K562 (cell line): ENCODE measurements at regions not wholly inside any gene's neighbourhood (a gene's known extent, or its start where the extent isn't known, plus 50 kb on each side); places are given as distances from the start of the nearest gene placed in this dataset.

Source experiments
- ATAC-seq: fragments of 200-7000 bp; cut with Tn5 transposase; 3 replicates; pipeline ENCODE4 v1.9.1; 2020; ENCODE audit warnings: moderate library complexity
- BruUV-seq: library from RNA; stranded (reverse); fragments of 400-500 nt; replicated peaks from 2 replicates; lab custom pipeline; 2021; lab: Mats Ljungman, UMichigan
- CTCF ChIA-PET: fragments of 300-600 bp; formaldehyde crosslinking; extraction: SDS; loops from one replicate; lab custom pipeline; 2021; ENCODE audit warnings: low intra/inter-chr PET ratio; lab: Yijun Ruan, JAX
- POLR2A ChIA-PET: fragments of 300-600, 350-650 bp; sonication (Branson Sonifier 250); formaldehyde crosslinking; extraction: SDS; loops from one replicate; lab custom pipeline; 2021; ENCODE audit warnings: antibody characterized with exemption, inconsistent platforms; lab: Yijun Ruan, JAX
- DNase-seq, 4 experiments: peaks; one replicate each; pipeline versions ENCODE4 v3.0.0 to v3.0.0-alpha.2; 2011 to 2018; ENCODE audit warnings: low spot score in 3 of 4, mixed read lengths in 3 of 4; ENCODE audit errors: extremely low read depth in 1 of 4
- FAIRE-seq: peaks from 2 replicates; lab custom pipeline; 2011; peaks lifted over from hg19 to GRCh38; lab: Jason Lieb, UNC
- H2AFZ ChIP-seq: 2 replicates; pipeline ENCODE4 v1.6.0; 2011; ENCODE audit warnings: low read depth, low read length, control low read depth, inconsistent platforms
- H3K27ac ChIP-seq: fragments of 200-600 bp; 3 replicates; pipeline ENCODE4 v1.8.0; 2011; ENCODE audit warnings: low read depth, mild to moderate bottlenecking, control low read depth, inconsistent platforms, low read length, moderate library complexity, mixed read lengths; ENCODE audit errors: extremely low read depth
- H3K27me3 ChIP-seq, 2 experiments: fragments of 300-600 bp in 1 of 2; 2 replicates in 1 of 2; 3 replicates in 1 of 2; pipeline versions ENCODE4 v1.6.0 to v1.8.0; 2011; ENCODE audit warnings: inconsistent platforms in 2 of 2, low read length in 2 of 2, mild to moderate bottlenecking in 1 of 2, mixed read lengths in 1 of 2, moderate library complexity in 1 of 2; ENCODE audit not compliant: control insufficient read depth in 2 of 2, insufficient read depth in 2 of 2
- H3K36me3 ChIP-seq: fragments of 300-600 bp; 3 replicates; pipeline ENCODE4 v1.8.0; 2011; ENCODE audit warnings: mild to moderate bottlenecking, low read length, inconsistent platforms; ENCODE audit not compliant: control insufficient read depth, insufficient read depth
- H3K4me1 ChIP-seq, 2 experiments: fragments of 200-600 bp in 1 of 2; replicated peaks in 1 of 2; 2 replicates in 1 of 2; 3 replicates in 1 of 2; pipeline versions ENCODE4 v1.5.1 to v1.8.0; 2011; ENCODE audit warnings: inconsistent platforms in 2 of 2, low read length in 2 of 2, mild to moderate bottlenecking in 1 of 2, mixed read lengths in 1 of 2, moderate library complexity in 1 of 2; ENCODE audit not compliant: control insufficient read depth in 2 of 2, insufficient read depth in 2 of 2
- H3K4me2 ChIP-seq: 2 replicates; pipeline ENCODE4 v1.6.1; 2011; ENCODE audit warnings: low read length, control low read depth, inconsistent platforms, mixed read lengths; ENCODE audit not compliant: insufficient read depth
- H3K4me3 ChIP-seq: fragments of 200-600 bp; sonication (generic), shearing (Covaris generic); 2 replicates; pipeline ENCODE4 v1.5.1; 2016; ENCODE audit warnings: control low read depth, inconsistent platforms
- H3K79me2 ChIP-seq: fragments of 200-600 bp; 3 replicates; pipeline ENCODE4 v1.8.0; 2011; ENCODE audit warnings: low read length, inconsistent platforms; ENCODE audit not compliant: control insufficient read depth, insufficient read depth
- H3K9ac ChIP-seq, 2 experiments: 2 replicates each; pipeline versions ENCODE4 v1.6.0 to v1.6.1; 2011; ENCODE audit warnings: low read depth in 2 of 2, low read length in 2 of 2, control low read depth in 1 of 2, inconsistent platforms in 1 of 2, mild to moderate bottlenecking in 1 of 2, mixed read lengths in 1 of 2; ENCODE audit not compliant: insufficient read depth in 1 of 2
- H3K9me1 ChIP-seq: one replicate; pipeline ENCODE4 v1.6.0; 2011; ENCODE audit warnings: inconsistent platforms, mild to moderate bottlenecking, low read length, moderate library complexity; ENCODE audit not compliant: control insufficient read depth, insufficient read depth
- H3K9me3 ChIP-seq: replicated peaks from 2 replicates; pipeline ENCODE4 v1.5.1; 2011; ENCODE audit warnings: low read depth, low read length, inconsistent platforms; ENCODE audit not compliant: control insufficient read depth, insufficient read depth
- H4K20me1 ChIP-seq: replicated peaks from 2 replicates; pipeline ENCODE4 v1.6.1; 2011; ENCODE audit warnings: low read length, inconsistent platforms, mixed read lengths; ENCODE audit not compliant: control insufficient read depth, insufficient read depth
- C11orf30 ChIP-seq: fragments of 450-650 bp; IDR thresholded peaks from 2 replicates; pipeline ENCODE4 v1.6.1; 2016; ENCODE audit warnings: low read depth, mild to moderate bottlenecking
- CBX2 ChIP-seq: fragments of 200-600 bp; sonication (generic); IDR thresholded peaks from one replicate; pipeline ENCODE4 v1.6.1; 2012; ENCODE audit warnings: mild to moderate bottlenecking, low read length, inconsistent platforms; ENCODE audit not compliant: insufficient read depth, poor library complexity, severe bottlenecking
- MBD2 ChIP-seq: sonication (generic); IDR thresholded peaks from 2 replicates; pipeline ENCODE4 v1.6.1; 2016; ENCODE audit warnings: low read depth, borderline replicate concordance
- NCOA1 ChIP-seq: fragments of 450-650 bp; IDR thresholded peaks from 2 replicates; pipeline ENCODE4 v1.6.1; 2016; ENCODE audit warnings: low read depth
- NEUROD1 ChIP-seq: fragments of 150-350 bp; IDR thresholded peaks from 2 replicates; pipeline ENCODE4 v1.6.1; 2014; ENCODE audit warnings: borderline replicate concordance, low read length, low read depth; ENCODE audit not compliant: partially characterized antibody
- NR3C1 ChIP-seq: sonication (generic); formaldehyde crosslinking; IDR thresholded peaks from 2 replicates; pipeline ENCODE4 v1.8.1; 2022; ENCODE audit warnings: missing genetic modification reagents
- SMAD3 ChIP-seq: fragments of 450-650 bp; formaldehyde crosslinking; conservative IDR thresholded peaks from 2 replicates; pipeline ENCODE4 v1.4.0; 2020; ENCODE audit warnings: mild to moderate bottlenecking
- STAT5A ChIP-seq: IDR thresholded peaks from 2 replicates; pipeline ENCODE4 v1.6.1; 2012; ENCODE audit warnings: low read length, inconsistent platforms, borderline replicate concordance
- ZNF12 ChIP-seq: sonication (generic); formaldehyde crosslinking; IDR thresholded peaks from 2 replicates; pipeline ENCODE4 v1.4.0; 2020; ENCODE audit warnings: mild to moderate bottlenecking, missing genetic modification reagents
- ZNF217 ChIP-seq: sonication (generic); formaldehyde crosslinking; IDR thresholded peaks from 2 replicates; pipeline ENCODE4 v1.8.0; 2022; ENCODE audit warnings: mild to moderate bottlenecking, missing genetic modification reagents
- ZNF23 ChIP-seq: fragments of 250-450 bp; sonication (Bioruptor Pico); IDR thresholded peaks from 2 replicates; pipeline ENCODE4 v1.4.0; 2020; ENCODE audit warnings: mild to moderate bottlenecking
- ZNF316 ChIP-seq: fragments of 450-650 bp; IDR thresholded peaks from 2 replicates; pipeline ENCODE4 v1.6.1; 2016
- WGBS: fragments of 100-300 bp; shearing (Covaris generic); methylation state at CpG from one replicate; pipeline ENCODE4 v1.1.6; 2016; ENCODE audit warnings: low coverage, mixed read lengths; ENCODE audit not compliant: insufficient coverage; ENCODE audit errors: missing lambda C conversion rate; 5-methylcytosine and 5-hydroxymethylcytosine counted together
- in situ Hi-C: fragments of 300-500 bp; cut with MboI; formaldehyde crosslinking; loops from 4 replicates; pipeline ENCODE4 v1.15.0; 2018; ENCODE audit warnings: inconsistent platforms, mixed read lengths
- intact Hi-C: fragments of 100-400 bp; cut with micrococcal nuclease; formaldehyde crosslinking; loops from 2 replicates; pipeline ENCODE4 v1.14.2; 2022
- TF ChIP-seq, protein P1 (sequence below), 2 experiments: fragments of 150-350 bp in 1 of 2; IDR thresholded peaks; 2 replicates each; pipeline ENCODE4 v1.6.1; 2012 to 2016; ENCODE audit warnings: low read depth in 2 of 2, low read length in 2 of 2, mild to moderate bottlenecking in 1 of 2, moderate library complexity in 1 of 2
- TF ChIP-seq, protein P2 (sequence below), 2 experiments: fragments of 450-650 bp; IDR thresholded peaks; 2 replicates each; pipeline ENCODE4 v1.6.1; 2016

DNA sequence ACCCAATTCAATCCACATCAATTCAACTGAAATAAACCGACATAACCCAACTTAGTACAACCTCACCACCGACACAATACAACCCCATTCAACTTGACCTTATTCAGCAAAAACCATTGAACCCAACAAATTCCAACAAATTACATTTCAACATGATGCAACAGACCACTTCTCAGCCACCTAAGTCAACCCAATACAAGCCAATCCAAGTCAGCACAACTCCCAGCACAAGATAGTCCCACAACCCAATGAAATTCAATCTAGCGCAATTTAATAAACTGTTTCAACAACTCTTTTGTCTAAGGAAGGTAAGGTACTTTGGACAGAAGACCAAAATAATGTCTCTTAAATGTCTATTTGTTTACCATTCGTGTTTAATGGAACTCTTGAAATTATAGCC is 226.0 kb downstream of the MIAT start:
- ATAC-seq, result no peak
- DNase-seq, result no peak
- no peak overlapping the region for H3K4me2 ChIP-seq
- H3K27me3 ChIP-seq, result no peaks in the 10 kb centered on the region; a peak in 1 of 5 replicates
- no peak overlapping the region for H3K27ac ChIP-seq
- BruUV-seq, result no TSS peak
- intact Hi-C loops, result no loop called here
- H3K36me3 ChIP-seq, result no peaks in the 10 kb centered on the region
- H3K9ac ChIP-seq, result no peak overlapping the region
- no peaks in the 10 kb centered on the region for H3K9me3 ChIP-seq
- no peaks in the 10 kb centered on the region for H3K79me2 ChIP-seq
- in situ Hi-C loops, result no loop called here
- H3K4me3 ChIP-seq, result no peak overlapping the region
- no peak for FAIRE-seq
- CTCF ChIA-PET, result no interaction called here
- no peaks in the 10 kb centered on the region for H4K20me1 ChIP-seq
- H3K9me1 ChIP-seq, result no peaks in the 10 kb centered on the region
- H2AFZ ChIP-seq, result no peak overlapping the region
- no peaks in the 10 kb centered on the region for H3K4me1 ChIP-seq
- POLR2A ChIA-PET, result no interaction called here
- 0% methylated on average over 4 of the region's 4 CpGs for WGBS
- TF ChIP-seq NR3C1 (CRISPR knock-in tag) (no peak), ZNF316 (0 out of 2 replicates have a peak, but pooled peaks have one; percentile 10), C11orf30 (0 out of 2 replicates have a peak, but pooled peaks have one; percentile 5), STAT5A (no peak)

DNA sequence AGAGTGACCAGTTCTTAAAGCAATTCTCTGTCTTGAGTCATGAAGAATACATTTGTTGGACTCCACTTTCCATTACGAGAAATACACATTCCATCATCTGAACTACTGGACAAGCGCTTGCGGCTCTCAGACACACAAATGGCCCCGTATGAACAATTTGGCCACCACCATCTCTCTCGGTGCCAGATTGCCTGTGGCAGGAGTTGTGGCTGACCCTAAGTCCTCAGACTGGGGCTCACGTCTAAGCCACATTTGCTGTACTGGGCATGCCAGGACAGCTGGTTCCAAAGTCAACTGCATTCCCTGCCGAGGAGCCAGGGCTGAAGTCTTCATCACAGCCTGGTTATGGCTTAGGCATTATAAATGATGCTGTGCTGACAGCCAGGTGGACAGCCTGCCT is 227.5 kb downstream of the MIAT start:
- no peaks in the 10 kb centered on the region for H3K79me2 ChIP-seq
- H3K4me1 ChIP-seq, result no peaks in the 10 kb centered on the region
- TF ChIP-seq ZNF23 (CRISPR knock-in tag) (no peak), ZNF217 (no peak), CBX2 (no peak), NEUROD1 (no peak), NCOA1 (no peak), MBD2 (no peak), SMAD3 (CRISPR knock-in tag) (no peak), ZNF12 (no peak)
- TF ChIP-seq, protein P1, sequence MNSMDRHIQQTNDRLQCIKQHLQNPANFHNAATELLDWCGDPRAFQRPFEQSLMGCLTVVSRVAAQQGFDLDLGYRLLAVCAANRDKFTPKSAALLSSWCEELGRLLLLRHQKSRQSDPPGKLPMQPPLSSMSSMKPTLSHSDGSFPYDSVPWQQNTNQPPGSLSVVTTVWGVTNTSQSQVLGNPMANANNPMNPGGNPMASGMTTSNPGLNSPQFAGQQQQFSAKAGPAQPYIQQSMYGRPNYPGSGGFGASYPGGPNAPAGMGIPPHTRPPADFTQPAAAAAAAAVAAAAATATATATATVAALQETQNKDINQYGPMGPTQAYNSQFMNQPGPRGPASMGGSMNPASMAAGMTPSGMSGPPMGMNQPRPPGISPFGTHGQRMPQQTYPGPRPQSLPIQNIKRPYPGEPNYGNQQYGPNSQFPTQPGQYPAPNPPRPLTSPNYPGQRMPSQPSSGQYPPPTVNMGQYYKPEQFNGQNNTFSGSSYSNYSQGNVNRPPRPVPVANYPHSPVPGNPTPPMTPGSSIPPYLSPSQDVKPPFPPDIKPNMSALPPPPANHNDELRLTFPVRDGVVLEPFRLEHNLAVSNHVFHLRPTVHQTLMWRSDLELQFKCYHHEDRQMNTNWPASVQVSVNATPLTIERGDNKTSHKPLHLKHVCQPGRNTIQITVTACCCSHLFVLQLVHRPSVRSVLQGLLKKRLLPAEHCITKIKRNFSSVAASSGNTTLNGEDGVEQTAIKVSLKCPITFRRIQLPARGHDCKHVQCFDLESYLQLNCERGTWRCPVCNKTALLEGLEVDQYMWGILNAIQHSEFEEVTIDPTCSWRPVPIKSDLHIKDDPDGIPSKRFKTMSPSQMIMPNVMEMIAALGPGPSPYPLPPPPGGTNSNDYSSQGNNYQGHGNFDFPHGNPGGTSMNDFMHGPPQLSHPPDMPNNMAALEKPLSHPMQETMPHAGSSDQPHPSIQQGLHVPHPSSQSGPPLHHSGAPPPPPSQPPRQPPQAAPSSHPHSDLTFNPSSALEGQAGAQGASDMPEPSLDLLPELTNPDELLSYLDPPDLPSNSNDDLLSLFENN (IDR thresholded peaks at IDR 0.05; ENCODE audit: low read depth in 2 of 2, low read length in 2 of 2), result no peak
- TF ChIP-seq, protein P2, sequence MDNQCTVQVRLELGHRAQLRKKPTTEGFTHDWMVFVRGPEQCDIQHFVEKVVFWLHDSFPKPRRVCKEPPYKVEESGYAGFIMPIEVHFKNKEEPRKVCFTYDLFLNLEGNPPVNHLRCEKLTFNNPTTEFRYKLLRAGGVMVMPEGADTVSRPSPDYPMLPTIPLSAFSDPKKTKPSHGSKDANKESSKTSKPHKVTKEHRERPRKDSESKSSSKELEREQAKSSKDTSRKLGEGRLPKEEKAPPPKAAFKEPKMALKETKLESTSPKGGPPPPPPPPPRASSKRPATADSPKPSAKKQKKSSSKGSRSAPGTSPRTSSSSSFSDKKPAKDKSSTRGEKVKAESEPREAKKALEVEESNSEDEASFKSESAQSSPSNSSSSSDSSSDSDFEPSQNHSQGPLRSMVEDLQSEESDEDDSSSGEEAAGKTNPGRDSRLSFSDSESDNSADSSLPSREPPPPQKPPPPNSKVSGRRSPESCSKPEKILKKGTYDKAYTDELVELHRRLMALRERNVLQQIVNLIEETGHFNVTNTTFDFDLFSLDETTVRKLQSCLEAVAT (IDR thresholded peaks at IDR 0.05), result no peak

More for the DNA sequence above, 227.5 kb downstream of the MIAT start:
- Histone ChIP-seq H2AFZ (no peak overlapping the region), H3K9ac (no peak overlapping the region), H4K20me1 (no peaks in the 10 kb centered on the region), H3K36me3 (no peaks in the 10 kb centered on the region), H3K27ac (no peak overlapping the region), H3K9me3 (no peaks in the 10 kb centered on the region), H3K9me1 (no peaks in the 10 kb centered on the region), H3K4me2 (no peak overlapping the region), H3K4me3 (no peak overlapping the region), H3K27me3 (no peaks in the 10 kb centered on the region; a peak in 1 of 5 replicates)
- no peak for FAIRE-seq
- intact Hi-C loops, result no loop called here
- no TSS peak for BruUV-seq
- in situ Hi-C loops, result no loop called here
- WGBS, result 2% methylated on average over 7 of the region's 7 CpGs
- no peak for ATAC-seq
- DNase-seq, result no peak
- ChIA-PET POLR2A (interaction anchor here (0.7 kb wide), 1 partner anchor 253 kb away, joined by 3 read pairs; no protein-coding TSS in a partner anchor), CTCF (no interaction called here)
